ENCODE measurements at regions not wholly inside any gene's neighbourhood (a gene's known extent, or its start where the extent isn't known, plus 50 kb on each side); places are given as distances from the start of the nearest gene placed in this dataset.

DNA sequence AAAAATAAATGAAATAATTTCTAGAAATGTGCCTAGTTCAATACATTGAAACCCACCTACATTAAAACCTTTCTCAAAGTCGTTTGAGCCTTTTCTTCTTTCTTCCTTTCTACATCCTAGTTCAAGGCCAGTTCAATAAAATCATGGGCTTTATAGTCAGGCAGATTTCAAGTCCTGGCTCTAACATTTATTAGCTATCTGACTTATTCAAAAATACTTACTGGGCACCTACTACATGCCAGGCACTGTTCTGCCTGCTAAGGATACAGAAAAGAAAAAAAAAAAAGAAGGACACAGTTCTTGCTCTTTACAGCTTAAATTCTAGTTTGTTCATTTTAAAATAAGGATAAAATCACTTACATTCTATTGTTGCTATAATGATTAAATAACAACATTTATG is 134.2 kb upstream of the FGGY start:
- in situ Hi-C loops (cut with HindIII; ENCODE audit: low sequenced_read_pairs) = no loop called here

DNA sequence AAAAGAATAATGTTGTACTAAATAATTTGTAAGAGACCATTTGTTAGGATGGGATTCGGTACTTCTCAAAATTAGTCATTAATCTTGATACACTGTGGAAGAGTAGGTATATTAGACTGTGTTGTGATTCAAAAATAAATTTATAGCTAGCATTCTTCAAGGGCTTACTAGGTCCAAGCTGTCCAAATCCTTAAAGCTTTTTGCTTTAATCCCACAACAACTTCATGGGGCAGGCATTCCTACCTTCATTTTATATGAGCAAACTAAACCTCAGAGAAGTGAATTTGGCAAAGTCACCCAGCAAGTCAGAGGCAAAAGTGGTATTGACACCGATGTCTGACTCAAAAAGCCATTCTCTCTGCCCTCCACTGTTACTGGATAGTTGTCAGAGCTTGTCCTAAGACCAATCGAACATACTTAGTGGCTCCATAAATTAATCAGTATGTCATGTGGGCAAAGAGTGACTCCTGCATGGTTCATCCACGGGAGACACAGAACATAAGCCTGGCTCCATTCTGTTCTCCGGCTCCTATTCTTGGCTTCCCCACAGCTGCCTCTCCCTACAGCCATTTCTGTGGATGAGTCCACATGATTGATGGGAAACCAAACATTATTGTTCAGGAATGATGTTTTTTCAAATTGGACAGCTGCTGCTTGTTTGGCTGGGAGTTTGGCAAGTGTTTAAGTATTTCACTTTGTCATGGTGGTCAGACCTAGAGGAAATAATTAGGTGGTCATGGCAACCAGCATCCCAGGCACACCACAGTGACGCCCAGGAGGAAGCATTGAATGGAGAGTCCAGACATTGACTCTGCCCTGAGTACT is 133.4 kb upstream of the FGGY start:
- in situ Hi-C loops (cut with HindIII; ENCODE audit: low sequenced_read_pairs) = no loop called here

DNA sequence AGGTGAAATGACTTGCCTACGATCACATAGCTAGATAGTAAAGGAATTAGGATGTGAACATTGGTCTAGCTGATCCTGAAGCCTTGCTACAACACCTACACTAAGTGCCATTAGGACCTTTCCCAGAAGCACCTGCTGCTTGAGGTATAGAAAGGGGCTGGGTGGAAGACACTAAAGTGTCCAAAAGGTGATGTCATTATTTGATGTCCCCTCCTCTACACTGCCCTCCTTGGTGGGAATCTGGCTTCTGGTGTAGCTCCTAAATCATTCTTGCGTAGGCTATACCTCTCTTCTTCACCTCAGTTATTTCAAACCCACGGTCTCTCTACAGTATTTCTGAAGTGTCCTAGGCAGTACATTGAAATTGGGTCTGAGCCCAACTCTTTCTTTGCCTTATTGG is 132.5 kb upstream of the FGGY start:
- in situ Hi-C loops (cut with HindIII; ENCODE audit: low sequenced_read_pairs) = no loop called here

DNA sequence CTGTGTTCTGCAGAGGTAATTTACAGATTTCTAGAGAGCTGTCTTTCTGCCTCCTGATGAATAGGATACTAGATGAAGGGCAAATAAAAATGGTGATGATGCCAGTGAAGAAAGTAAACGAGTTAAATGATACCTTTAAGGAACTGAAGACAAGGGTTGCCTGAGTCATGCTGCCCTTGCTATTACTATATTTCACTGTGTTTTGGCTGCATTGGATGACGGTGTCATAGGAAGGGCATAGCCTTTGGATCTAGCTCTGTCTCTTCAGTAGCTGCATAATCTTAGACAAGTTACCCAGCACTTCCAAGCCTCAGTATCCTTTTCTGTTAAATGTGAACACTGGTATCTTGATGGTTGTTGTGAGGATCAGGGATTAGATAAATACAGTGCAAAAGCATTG is 131.5 kb upstream of the FGGY start:
- in situ Hi-C loops (cut with HindIII; ENCODE audit: low sequenced_read_pairs) = no loop called here

DNA sequence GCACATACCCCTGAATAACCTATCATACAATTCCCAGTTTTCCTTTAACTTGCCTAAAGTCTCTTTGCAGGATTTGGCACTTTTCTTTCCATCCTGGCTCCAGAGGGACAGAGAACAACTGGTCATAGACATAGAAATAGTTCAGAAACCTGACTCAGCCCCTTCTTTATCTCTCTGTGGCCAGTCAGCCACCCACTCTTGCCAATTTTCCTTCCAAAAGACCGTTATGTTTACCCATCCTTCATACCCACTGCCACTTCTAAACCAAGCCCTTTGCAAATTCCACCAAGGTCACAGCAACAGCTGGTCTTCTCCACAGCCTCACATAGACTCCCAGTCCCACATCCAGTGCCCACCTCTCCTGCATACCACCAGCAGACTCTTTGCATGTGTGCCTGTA is 127.2 kb upstream of the FGGY start:
- in situ Hi-C loops (cut with HindIII; ENCODE audit: low sequenced_read_pairs) = no loop called here

DNA sequence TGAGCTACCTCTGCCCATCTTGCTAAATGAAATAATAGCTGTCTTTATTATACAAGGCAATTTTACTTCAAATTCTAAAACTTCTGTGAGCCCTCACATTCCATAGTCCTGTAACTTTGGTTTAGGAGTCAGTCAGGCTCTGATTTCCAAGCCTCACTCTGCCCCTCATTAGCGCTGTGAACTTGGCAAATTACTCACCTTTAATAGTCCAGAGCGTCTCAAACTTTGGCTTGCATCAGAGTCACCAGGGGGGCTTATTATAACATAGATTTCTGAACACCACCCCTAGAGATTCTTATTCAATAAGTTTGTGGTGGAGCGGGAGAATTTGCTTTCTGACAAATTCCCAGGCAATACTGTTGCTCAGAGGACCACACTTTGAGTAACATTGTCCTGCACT is 126.2 kb upstream of the FGGY start:
- in situ Hi-C loops (cut with HindIII; ENCODE audit: low sequenced_read_pairs) = no loop called here

DNA sequence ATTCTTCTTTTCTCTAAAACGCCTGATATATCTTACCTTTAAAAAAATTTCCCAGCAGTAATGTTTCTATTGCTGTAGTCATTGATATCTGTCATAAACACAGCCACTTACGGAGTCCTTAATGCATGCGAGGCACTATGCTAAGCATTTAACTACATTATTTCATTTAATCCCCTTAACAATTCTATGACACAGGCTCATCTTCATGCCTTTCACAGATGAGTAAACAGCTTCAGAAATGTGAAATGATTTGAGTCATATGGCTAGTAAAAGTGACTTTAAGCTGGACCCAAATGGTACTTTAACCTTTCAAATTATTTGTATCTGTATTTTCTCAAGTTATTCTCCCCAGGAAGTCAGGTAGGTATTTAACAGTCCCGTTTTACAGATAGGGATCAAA is 125.1 kb upstream of the FGGY start:
- in situ Hi-C loops (cut with HindIII; ENCODE audit: low sequenced_read_pairs) = no loop called here

DNA sequence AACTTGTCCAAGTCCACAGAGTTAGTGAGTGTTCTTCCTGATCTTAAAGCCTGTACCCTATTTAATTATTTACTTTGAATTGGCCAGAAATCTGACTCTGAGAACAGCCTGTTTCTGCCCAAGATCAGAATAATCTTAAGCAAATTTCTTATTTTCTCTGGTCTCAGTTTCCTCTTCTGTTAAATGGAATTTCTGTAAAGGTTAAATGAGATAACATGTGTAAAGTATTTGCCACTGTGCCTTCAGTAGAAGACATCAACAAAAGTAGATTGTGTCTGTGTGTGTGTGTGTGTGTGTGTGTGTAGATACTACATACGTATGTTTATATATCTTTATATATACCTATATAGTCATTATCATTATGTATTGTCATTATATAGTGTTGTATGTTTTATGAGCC is 124.2 kb upstream of the FGGY start:
- in situ Hi-C loops (cut with HindIII; ENCODE audit: low sequenced_read_pairs) = no loop called here

DNA sequence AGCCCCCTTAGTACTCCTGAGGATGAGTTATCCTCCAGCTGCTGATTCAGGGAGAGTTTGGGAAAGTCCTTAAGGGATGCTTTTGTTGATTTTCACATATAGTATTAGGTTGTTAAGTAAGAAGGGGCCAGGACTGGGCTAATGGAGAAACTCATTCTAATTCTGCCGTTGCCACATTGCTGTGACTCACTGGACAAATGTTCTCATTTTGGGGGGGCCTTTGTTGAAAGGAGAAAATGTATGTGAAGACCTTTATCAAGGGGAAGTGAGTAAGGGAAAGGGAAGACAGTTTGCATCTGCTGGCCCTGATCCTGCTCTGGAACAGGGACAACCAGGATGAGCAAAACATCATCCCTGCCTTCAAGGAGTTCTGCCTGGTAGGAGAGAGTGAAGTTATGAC is 123.2 kb upstream of the FGGY start:
- in situ Hi-C loops (cut with HindIII; ENCODE audit: low sequenced_read_pairs) = no loop called here

DNA sequence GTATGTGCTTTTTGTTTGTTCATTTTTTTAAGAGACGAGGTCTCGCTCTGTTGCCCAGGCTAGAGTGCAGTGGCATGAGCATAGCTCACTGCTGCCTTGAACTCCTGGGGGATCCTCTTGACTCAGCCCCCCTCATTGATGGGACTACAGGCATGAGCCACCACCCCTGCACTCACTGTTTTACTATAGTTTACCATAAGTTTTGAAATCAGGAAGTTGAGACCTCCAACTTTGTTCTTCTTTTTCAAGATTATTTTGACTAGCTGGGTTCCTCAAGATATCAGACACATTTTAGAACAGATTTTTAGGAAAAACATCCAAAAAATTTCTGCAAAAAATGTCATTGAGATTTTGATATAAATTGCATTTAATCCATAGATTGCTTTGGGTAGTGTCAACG is 120.4 kb upstream of the FGGY start:
- in situ Hi-C loops (cut with HindIII; ENCODE audit: low sequenced_read_pairs) = no loop called here

DNA sequence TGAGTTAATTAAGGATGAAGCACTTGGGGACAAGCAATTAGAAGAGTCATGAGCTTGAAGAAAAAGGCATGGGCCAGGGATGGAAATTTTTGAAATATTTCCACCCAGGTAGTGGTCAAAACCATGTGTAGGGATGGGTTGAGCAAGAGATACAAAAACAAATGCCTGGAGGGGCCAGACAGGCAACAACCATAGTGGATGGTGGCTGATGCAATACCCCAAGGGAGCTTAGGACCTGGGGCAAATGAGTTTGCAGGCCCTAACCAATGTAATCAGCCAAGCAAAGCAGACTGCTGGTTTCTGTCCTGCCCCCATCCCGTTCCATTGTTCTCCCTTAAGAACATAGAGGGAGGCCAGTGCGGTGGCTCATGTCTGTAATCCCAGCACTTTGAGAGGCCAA is 119.1 kb upstream of the FGGY start:
- in situ Hi-C loops (cut with HindIII; ENCODE audit: low sequenced_read_pairs) = no loop called here

DNA sequence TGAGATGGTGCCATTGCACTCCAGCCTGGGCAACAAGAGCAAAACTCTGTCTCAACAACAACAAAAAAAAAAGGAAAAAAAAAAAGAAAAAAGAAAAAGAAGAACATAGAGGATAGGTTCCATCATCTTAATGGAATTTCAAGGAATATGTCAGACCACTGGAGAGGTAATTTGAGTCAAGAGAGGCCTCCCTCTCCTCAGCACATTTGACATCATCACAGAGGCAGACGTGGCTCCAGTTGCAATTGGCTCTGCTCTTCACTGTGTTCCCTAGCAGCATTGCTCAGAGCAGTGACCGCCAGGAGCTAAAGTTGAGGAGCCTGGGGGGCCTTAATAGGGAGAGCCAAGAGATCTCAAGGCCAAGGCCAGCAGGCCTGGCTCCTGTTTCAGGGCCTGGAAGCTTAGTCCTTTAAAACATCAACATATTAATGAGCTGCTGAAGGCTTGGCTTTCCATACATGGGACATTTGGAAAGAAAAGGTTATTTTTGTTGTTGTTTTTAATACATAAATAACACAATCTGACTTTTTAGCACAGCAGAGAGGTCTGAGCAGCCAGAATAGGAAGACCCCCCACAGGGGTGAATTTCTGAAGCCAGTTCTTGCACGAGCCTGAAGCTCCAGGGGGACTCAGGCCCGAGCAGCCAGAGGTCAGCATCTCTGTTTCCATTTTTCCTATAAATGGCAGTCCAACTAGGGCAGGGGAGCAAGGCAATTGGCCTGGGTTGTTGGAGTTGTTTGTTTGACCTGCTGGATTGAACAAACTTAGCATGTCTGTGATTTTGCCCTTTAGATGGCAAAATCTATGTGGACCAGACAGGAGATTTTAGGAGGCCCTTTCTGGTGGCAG is 118.3 kb upstream of the FGGY start:
- in situ Hi-C loops (cut with HindIII; ENCODE audit: low sequenced_read_pairs) = no loop called here

DNA sequence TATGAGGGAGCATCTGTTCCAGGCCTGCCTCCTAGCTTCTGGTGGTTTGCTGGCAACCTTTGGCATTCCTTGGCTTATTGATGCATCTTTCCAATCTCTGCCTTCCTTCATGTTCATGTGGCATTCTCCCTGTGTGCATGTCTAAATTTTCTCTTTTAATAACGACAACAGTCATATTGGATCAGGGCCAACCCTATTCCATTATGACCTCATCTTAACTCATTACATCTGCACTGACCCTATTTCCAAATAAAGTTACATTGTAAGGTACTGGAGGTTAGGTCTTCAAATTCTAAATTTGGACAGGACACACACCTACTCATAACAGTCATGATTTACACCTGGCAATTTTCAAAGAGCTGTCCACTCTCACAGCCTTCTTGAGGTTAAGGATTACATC is 117.2 kb upstream of the FGGY start:
- in situ Hi-C loops (cut with HindIII; ENCODE audit: low sequenced_read_pairs) = loop anchor here (5.0 kb wide), 1 partner anchor 32 kb away; no protein-coding TSS in a partner anchor

DNA sequence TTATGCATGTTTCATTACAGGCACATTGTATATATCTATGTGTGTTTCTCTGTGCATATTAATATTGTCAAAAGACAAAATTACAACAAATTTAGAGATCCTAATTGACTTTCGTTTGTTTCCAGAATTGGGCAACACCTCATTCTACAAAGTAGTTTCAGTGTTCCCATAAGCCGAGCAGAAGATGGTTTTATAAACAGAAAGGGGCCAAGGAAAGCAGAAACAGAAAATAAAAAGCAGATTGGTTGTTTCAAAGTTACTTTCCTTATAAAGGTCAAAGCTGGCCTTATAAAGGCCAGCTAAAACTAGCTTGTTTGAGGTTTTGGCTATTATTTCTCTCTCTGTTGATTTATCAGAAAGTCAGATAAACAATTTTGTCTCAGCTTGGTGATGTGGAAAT is 116.2 kb upstream of the FGGY start:
- in situ Hi-C loops (cut with HindIII; ENCODE audit: low sequenced_read_pairs) = loop anchor here (5.0 kb wide), 1 partner anchor 33 kb away; no protein-coding TSS in a partner anchor

DNA sequence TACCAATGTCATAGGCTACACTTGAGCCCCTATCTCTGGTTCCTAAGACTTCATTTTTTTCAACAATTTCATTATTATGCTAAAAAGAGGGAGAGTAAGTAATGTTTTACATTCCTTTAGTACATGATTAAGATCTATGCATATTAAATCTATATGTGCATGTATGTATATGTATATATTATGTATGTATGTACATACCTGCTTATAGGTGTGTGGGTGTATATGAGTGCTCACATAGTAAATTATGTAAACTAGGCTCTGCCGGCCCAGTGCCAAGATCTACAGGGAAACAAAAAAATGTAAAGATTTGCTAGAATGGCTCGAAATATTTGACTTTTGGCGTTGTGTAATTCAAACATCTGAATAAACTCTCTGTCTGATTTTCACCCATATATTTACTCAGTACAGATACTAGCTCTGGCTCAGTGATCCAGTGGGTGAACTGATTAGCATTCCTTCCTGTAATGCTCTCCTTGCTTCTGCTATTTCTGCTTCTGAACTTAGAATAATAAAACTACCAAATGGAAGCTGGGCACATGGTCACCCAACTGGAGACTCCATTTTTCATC is 113.1 kb upstream of the FGGY start:
- in situ Hi-C loops (cut with HindIII; ENCODE audit: low sequenced_read_pairs) = loop anchor here (5.0 kb wide), 1 partner anchor 37 kb away; no protein-coding TSS in a partner anchor

DNA sequence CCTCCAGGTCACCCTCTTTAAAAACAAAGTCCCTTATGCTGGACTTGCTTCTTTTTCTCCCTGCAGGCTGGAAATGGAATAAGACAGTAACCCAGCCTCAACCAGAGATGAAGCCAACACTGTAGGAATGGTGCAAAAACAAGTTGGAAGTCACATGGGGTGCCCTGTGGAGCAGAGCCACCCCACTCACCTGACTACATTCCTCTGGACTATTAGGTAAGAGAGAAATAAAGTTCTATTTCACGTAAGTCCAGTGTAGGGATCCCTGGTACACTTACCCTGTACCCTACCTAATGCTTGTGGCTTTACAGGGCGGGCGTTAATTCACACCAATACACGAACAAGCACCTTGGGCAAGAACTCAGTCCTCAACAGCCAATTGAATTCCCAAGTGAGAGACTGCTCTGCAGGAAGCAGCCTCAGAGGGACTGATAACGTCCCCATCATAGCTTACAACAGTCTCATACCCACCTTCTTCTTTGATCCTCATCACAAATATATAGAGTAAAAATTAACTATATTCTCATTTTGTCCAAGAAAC is 112.5 kb upstream of the FGGY start:
- in situ Hi-C loops (cut with HindIII; ENCODE audit: low sequenced_read_pairs) = loop anchor here (5.0 kb wide), 1 partner anchor 37 kb away; no protein-coding TSS in a partner anchor

DNA sequence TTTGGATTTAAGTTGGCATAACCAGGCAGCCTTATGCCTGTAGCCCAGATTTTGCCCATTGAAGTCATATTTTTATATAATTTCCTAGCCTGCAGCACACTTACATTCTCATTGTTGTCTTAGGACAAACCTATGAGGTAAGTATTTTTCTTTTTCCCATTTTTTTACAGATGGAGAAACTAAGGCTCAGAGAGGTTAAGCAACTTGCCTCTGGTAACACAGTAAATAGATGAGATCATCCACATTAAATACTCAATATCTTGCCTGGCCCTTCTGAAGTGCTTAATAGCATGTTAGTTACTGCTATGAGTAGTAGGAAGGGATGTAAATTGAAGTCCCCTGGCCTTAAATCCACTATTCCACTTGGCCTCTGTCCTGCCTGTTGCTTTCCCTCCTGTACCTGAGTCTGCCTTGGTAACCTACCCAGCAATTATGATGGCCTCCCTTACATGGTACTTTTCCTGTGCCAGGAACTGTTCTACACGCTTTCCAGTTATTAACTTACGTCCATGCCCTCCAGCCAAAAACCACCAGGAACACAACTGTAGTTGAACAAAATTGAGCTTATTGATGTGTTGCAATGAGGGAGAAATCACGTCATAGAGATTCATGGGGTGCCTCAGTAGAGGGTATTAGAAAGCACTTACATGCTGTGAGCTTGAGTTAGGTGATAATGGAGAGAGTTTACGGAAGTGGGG is 111.6 kb upstream of the FGGY start:
- in situ Hi-C loops (cut with HindIII; ENCODE audit: low sequenced_read_pairs) = no loop called here

DNA sequence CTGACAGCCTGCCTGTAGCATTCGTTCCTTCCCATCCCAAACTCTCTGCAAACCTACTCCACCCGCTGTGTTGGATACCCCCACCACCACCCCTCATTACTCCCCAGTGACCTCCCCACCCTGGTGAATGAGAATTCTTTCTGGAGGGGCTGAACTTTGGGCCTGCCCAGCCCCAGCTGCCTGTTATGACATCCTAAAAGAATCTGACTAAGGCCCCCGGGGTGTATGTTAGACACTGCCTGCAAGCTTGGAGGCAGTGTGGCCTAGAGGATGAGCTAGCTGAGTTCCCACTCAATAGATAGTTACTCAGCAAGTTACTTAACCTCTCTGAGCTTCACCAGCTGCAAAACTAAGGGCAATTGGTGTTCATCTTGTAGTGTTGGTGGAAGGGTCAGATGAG is 110.2 kb upstream of the FGGY start:
- in situ Hi-C loops (cut with HindIII; ENCODE audit: low sequenced_read_pairs) = no loop called here

DNA sequence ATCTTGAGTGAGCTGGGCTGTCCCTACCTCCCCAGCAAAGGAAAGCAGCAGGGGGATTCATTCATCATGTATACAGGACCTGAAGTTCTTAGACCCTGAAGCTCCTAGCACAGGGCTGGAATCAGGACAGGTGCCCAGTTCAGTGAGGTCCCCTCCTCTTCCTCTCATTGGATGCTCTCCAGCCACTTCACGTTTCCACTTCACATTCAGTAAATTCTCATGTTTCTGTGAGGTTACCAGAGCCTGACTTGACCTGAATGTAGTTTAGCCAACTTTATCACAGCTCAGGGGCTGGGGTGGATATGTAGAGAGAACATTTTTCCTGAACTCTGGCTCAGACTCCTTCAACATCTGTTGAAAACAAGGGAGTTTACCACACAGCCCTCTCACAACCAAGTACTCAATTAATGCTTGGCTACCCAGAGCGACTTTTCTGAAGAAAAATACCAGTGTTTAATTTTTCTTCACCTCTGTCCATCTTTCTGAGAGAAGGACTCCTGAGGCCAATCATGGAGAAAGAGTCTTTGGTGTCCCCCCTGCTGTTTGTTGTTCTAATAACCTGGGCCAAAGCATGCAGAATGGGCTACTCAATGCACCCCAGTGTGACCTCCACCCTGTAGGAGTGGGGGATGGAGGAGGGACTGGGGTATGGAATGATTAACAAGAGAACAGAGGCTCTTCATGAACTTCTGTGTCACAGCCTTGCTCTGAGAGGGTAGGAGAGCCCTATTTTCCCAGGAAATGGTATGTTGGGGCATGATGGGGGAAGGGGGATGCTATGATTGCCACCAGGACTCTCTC is 108.3 kb upstream of the FGGY start:
- in situ Hi-C loops (cut with HindIII; ENCODE audit: low sequenced_read_pairs) = no loop called here

Data from DLD1 (cell line).